C4-2B (cell line): ENCODE measurements at regions not wholly inside any gene's neighbourhood (a gene's known extent, or its start where the extent isn't known, plus 50 kb on each side); places are given as distances from the start of the nearest gene placed in this dataset.

Source experiments
- H3K27ac ChIP-seq: fragments of 450-650 bp; 2 replicates; pipeline ENCODE4 v1.5.1; 2017
- ZFX ChIP-seq: fragments of 450-650 bp; IDR thresholded peaks from 2 replicates; pipeline ENCODE4 v1.6.1; 2017
- TF ChIP-seq, protein P1 (sequence below): fragments of 450-650 bp; conservative IDR thresholded peaks from 2 replicates; pipeline ENCODE4 v1.5.1; 2017; ENCODE audit warnings: mild to moderate bottlenecking

DNA sequence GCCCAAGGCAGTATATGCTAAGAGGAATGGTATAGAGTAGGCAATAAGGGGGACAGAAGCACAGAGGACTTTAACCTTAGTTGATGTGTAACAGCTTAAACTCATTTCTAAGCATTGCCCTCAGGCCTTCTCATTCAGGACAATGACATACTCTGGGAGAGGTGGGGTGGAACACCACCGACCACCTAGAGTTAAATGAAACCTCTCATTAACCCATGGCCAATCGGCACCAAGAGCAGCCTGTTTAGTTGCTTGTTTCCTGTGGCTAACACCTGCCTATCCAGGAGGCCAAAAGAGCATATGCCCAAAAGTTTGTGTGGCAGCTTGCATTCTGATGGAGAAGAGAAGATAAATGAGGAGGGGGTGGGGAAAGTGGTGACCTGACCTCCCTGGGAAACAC, 50.0 kb downstream of the PABIR2 start:
- TF ChIP-seq ZFX, result no peak
- TF ChIP-seq, protein P1, sequence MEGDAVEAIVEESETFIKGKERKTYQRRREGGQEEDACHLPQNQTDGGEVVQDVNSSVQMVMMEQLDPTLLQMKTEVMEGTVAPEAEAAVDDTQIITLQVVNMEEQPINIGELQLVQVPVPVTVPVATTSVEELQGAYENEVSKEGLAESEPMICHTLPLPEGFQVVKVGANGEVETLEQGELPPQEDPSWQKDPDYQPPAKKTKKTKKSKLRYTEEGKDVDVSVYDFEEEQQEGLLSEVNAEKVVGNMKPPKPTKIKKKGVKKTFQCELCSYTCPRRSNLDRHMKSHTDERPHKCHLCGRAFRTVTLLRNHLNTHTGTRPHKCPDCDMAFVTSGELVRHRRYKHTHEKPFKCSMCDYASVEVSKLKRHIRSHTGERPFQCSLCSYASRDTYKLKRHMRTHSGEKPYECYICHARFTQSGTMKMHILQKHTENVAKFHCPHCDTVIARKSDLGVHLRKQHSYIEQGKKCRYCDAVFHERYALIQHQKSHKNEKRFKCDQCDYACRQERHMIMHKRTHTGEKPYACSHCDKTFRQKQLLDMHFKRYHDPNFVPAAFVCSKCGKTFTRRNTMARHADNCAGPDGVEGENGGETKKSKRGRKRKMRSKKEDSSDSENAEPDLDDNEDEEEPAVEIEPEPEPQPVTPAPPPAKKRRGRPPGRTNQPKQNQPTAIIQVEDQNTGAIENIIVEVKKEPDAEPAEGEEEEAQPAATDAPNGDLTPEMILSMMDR, result no peak
- H3K27ac ChIP-seq, result no peak overlapping the region

DNA sequence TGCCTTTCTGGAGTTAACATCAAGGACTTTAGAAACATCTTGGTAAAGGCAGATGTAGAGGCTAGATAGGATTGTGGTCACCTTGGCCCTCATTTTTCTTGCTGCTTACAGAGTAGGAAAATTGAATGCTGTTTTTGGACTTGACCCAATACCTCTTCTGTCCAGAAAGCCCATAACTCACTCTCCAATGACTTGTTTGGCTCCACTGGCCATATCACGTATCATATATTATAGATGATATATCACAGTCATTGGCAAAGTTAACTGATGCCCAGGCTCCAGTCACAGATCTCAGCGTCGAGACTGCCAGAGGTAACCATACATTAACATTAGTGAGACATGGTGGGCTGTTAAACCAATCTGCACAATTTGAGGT, 50.6 kb downstream of the PABIR2 start:
- TF ChIP-seq ZFX, result no peak
- TF ChIP-seq, protein P1, result no peak
- no peak overlapping the region for H3K27ac ChIP-seq

DNA sequence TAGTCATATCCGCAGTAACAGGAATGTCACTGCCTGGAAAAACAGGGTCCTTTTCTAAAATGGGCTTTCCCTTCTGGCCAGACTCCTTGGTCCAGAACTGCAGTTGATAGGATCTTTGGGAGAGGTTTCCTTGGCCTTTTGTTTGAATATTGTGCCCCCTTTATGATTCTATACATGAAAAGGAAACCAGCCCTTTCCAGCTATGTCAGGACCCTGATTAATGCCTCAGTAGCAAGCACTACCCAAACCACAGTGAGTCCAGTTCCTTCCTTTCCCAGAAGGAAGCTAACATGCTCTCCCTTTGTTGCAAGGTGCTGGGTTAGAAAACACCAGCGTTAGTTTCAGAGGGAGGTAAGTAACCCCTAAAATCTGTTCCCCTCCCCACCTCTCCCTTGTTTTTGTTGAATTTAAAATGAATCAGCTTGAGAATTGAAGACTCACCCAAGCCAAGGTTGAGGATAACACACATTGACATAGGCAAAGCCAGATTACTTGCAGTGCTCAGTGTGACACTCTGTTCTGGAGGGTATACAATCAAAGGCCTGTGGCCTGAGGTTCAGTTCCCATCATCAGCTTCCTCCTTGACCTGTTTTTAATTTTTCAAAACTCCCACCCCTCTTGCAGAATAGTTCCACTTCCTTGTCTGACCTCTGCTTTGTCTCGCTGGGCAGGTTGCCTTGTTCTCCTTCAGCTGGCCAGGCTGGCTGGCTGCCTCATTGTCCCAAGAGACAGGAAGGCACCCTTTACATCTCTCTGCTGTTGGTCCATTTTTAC, 51.2 kb downstream of the PABIR2 start:
- no peak overlapping the region for H3K27ac ChIP-seq
- TF ChIP-seq, protein P1, result no peak
- TF ChIP-seq ZFX, result no peak

DNA sequence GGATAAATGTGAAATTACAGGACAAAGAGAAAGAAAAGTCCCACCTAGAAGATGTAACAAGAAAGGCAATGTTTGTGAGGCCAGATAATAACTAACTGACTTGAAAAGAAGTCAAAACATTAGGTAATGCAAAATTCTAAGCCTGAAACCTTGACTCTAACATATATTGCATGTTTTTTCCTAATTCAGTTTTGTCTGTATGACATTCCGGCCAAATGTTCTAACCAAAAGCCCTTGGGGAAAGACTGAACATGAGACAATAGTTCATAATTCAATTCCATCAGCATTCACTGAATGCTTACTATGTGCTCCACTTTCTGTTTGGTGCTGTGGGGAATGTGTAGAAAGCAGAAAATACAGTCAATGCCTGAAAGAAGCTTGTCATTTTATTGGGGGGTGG, 53.9 kb downstream of the PABIR2 start:
- TF ChIP-seq, protein P1, result no peak
- TF ChIP-seq ZFX, result no peak
- H3K27ac ChIP-seq, result no peak overlapping the region

DNA sequence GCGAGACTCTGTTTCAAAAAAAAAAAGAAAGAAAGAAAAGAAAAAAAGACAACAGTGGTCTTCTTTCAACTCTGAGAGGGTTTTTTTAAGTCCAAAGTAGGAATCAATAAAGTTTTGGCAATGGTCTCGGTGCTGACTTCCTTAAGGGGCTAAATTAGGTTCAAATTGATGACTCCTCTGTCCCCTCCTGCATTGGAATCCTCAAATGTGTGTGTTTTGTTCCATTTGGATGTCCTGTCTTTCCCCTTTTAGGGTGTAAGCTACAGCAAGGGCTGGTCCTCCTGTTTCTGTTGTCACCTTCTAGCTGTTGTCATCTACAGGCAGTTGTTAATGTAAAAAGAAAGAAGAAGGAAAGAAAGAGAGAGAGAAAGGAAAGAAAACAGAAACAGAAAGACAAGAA, 54.4 kb downstream of the PABIR2 start:
- TF ChIP-seq, protein P1, result no peak
- TF ChIP-seq ZFX, result no peak
- no peak overlapping the region for H3K27ac ChIP-seq

DNA sequence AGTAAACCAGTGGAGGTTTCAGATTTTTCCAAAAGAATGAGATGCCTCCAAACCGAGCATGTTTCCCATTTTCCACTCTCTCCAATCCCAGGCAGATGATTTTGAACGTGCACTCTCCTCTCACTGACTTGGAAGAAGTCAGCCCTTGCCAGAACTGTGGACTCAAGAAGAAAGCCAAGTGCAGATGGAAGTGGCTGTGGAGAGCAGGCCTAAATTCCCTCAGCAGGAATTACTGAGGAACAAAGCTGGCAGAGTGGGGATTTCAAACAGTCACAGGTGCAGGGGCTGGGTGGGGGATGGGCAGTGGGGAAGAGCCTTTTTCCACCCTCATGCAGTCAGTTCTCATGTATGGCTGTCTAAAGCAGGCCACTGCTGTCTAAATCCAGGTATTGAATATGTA, 55.3 kb downstream of the PABIR2 start:
- no peak for TF ChIP-seq ZFX
- TF ChIP-seq, protein P1, result no peak
- H3K27ac ChIP-seq, result no peak overlapping the region

DNA sequence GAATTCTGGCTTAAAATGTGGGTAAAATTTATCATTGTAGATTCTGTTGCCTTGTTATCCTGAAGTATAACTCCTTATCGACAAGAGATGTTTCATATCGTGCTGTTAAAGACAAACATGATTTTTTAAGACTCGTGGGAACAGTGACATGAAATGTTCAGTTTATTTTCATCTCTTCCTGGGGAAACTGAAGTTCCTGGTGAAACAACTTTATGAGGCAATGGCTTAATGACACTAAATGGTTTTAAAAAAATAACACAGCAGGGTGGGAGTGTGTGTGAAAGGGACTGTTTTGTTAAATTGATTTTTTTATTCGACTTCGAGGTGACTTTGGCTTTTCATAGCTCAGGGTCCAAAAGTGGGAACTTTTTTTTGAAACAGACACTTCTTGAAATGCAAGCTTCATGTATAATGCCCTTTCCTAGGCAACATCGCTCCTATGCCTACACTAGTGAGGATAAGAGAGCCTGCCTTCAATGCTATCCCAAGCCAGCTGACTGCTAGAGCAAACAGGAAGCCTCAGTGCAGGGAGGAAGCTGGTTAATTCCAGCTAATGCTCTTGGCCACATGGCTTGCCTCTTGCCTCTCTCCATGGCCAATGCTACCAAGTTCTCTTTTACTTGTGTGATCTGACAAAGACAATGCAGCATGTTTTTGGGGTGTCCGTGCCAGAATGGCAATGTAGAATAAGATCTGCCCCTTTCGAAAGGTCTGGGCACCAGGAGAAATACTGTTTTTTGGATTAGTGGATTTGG, 57.8 kb downstream of the PABIR2 start:
- TF ChIP-seq, protein P1, result no peak
- TF ChIP-seq ZFX, result no peak
- H3K27ac ChIP-seq, result no peak overlapping the region
